ENCODE measurements at regions not wholly inside any gene's neighbourhood (a gene's known extent, or its start where the extent isn't known, plus 50 kb on each side); places are given as distances from the start of the nearest gene placed in this dataset.

- no peak for TF ChIP-seq EZH2 (IDR thresholded peaks at IDR 0.05; ENCODE audit: borderline replicate concordance, low read depth, low read length, poor library complexity, severe bottlenecking)
- TF ChIP-seq CTCF (conservative IDR thresholded peaks at IDR 0.05; ENCODE audit: low read depth, low read length): no peak
- POLR2A ChIA-PET (ENCODE audit: low non-redundant PET): no interaction called here
- H3K4me1 ChIP-seq (ENCODE audit: insufficient read depth, low read length, poor library complexity, severe bottlenecking): no peaks in the 10 kb centered on the region
- BruUV-seq (replicated peaks): no TSS peak
- DNase-seq (ENCODE audit: low spot score): no peak
- H3K9me3 ChIP-seq (ENCODE audit: low read depth, low read length, poor library complexity, severe bottlenecking): no peaks in the 10 kb centered on the region
- CTCF ChIA-PET: no interaction called here
- H3K27me3 ChIP-seq (replicated peaks; ENCODE audit: insufficient read depth, low read depth, low read length, poor library complexity): no peaks in the 10 kb centered on the region
- no peak overlapping the region for H3K4me3 ChIP-seq (ENCODE audit: low read depth, low read length, poor library complexity, severe bottlenecking)
- H3K27ac ChIP-seq (ENCODE audit: low read depth, low read length, poor library complexity, severe bottlenecking): no peak overlapping the region
- intact Hi-C loops (cut with micrococcal nuclease; ENCODE audit: unreplicated experiment): no loop called here
- no peaks in the 10 kb centered on the region for H3K36me3 ChIP-seq (ENCODE audit: insufficient read depth, low read length, poor library complexity, severe bottlenecking)
Measured at GRCh38 chr15:62611002-62611401, 431.5 kb upstream of the TPM1 start.

- ChIA-PET CTCF (no interaction called here), POLR2A (ENCODE audit: low non-redundant PET) (no interaction called here)
- no TSS peak for BruUV-seq (replicated peaks)
- H3K36me3 ChIP-seq (ENCODE audit: insufficient read depth, low read length, poor library complexity, severe bottlenecking): no peaks in the 10 kb centered on the region
- no peak for DNase-seq (ENCODE audit: low spot score)
- H3K4me3 ChIP-seq (ENCODE audit: low read depth, low read length, poor library complexity, severe bottlenecking): no peak overlapping the region
- H3K27ac ChIP-seq (ENCODE audit: low read depth, low read length, poor library complexity, severe bottlenecking): no peak overlapping the region
- no peak for TF ChIP-seq EZH2 (IDR thresholded peaks at IDR 0.05; ENCODE audit: borderline replicate concordance, low read depth, low read length, poor library complexity, severe bottlenecking)
- no peak for TF ChIP-seq CTCF (conservative IDR thresholded peaks at IDR 0.05; ENCODE audit: low read depth, low read length)
- no peaks in the 10 kb centered on the region for H3K9me3 ChIP-seq (ENCODE audit: low read depth, low read length, poor library complexity, severe bottlenecking)
- H3K4me1 ChIP-seq (ENCODE audit: insufficient read depth, low read length, poor library complexity, severe bottlenecking): no peaks in the 10 kb centered on the region
- intact Hi-C loops (cut with micrococcal nuclease; ENCODE audit: unreplicated experiment): no loop called here
- no peaks in the 10 kb centered on the region for H3K27me3 ChIP-seq (replicated peaks; ENCODE audit: insufficient read depth, low read depth, low read length, poor library complexity)
Measured at GRCh38 chr15:62612183-62612733, 430.3 kb upstream of the TPM1 start.

- no peak for TF ChIP-seq EZH2 (IDR thresholded peaks at IDR 0.05; ENCODE audit: borderline replicate concordance, low read depth, low read length, poor library complexity, severe bottlenecking)
- no peak for TF ChIP-seq CTCF (conservative IDR thresholded peaks at IDR 0.05; ENCODE audit: low read depth, low read length)
- DNase-seq (ENCODE audit: low spot score): no peak
- H3K27me3 ChIP-seq (replicated peaks; ENCODE audit: insufficient read depth, low read depth, low read length, poor library complexity): no peaks in the 10 kb centered on the region
- no peaks in the 10 kb centered on the region for H3K4me1 ChIP-seq (ENCODE audit: insufficient read depth, low read length, poor library complexity, severe bottlenecking)
- no TSS peak for BruUV-seq (replicated peaks)
- H3K36me3 ChIP-seq (ENCODE audit: insufficient read depth, low read length, poor library complexity, severe bottlenecking): no peaks in the 10 kb centered on the region
- H3K27ac ChIP-seq (ENCODE audit: low read depth, low read length, poor library complexity, severe bottlenecking): no peak overlapping the region
- CTCF ChIA-PET: no interaction called here
- intact Hi-C loops (cut with micrococcal nuclease; ENCODE audit: unreplicated experiment): no loop called here
- H3K4me3 ChIP-seq (ENCODE audit: low read depth, low read length, poor library complexity, severe bottlenecking): no peak overlapping the region
- POLR2A ChIA-PET (ENCODE audit: low non-redundant PET): no interaction called here
- H3K9me3 ChIP-seq (ENCODE audit: low read depth, low read length, poor library complexity, severe bottlenecking): no peaks in the 10 kb centered on the region
Measured at GRCh38 chr15:62612771-62613170, 429.8 kb upstream of the TPM1 start.

Measured in A673 (cell line).